ENCODE measurements at regions not wholly inside any gene's neighbourhood (a gene's known extent, or its start where the extent isn't known, plus 50 kb on each side); places are given as distances from the start of the nearest gene placed in this dataset.

- WGBS (ENCODE audit: insufficient coverage): no CpG with 5 or more reads among the region's 1 CpG
These were observed 87.4 kb upstream of the LRRC55 start for GRCh38 chr11:57094181-57094935.

DNA sequence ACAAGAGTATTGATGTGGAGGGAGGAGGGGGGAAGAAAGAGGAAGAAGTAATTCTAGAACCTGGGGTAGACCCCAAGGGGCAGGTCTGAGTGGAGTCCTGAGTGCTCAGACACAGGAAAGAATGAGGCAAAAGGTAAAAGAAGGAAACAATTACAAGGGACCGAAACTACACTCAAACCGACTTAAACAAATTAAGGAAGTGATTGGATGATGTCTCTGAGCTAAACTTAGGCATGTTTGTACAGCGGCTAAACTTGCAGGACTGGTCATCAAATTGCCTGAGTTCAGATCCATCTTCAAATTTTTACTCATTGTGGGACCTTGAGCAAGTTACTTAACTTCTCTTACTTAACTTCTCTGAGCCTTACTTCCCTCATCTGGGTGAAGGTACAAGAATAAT, 86.3 kb upstream of the LRRC55 start:
- Histone ChIP-seq H3K27ac (ENCODE audit: low read depth in 1 of 2, low read length in 2 of 2) (no peak overlapping the region), H3K27me3 (ENCODE audit: control insufficient read depth in 2 of 2, insufficient read depth in 2 of 2, low read length in 2 of 2) (no peaks in the 10 kb centered on the region), H3K9ac (ENCODE audit: insufficient read depth, low read length, poor library complexity, severe bottlenecking) (no peak overlapping the region), H3K36me3 (replicated peaks in 1 of 2; ENCODE audit: control insufficient read depth in 1 of 2, insufficient read depth in 2 of 2, low read length in 2 of 2) (no peaks in the 10 kb centered on the region), H3K4me3 (replicated peaks in 1 of 3; ENCODE audit: low read depth in 2 of 3, low read length in 3 of 3) (no peak overlapping the region), H3K79me2 (ENCODE audit: insufficient read depth, low read length) (no peaks in the 10 kb centered on the region), H3K9me3 (replicated peaks in 1 of 2; ENCODE audit: control insufficient read depth in 1 of 2, insufficient read depth in 1 of 2, low read length in 2 of 2) (no peaks in the 10 kb centered on the region), H4K20me1 (ENCODE audit: insufficient read depth, low read length) (no peaks in the 10 kb centered on the region), H3K4me2 (replicated peaks; ENCODE audit: extremely low read depth, low read length, poor library complexity, severe bottlenecking) (no peak overlapping the region), H2AFZ (ENCODE audit: insufficient read depth, low read depth, low read length, poor library complexity, severe bottlenecking) (no peak overlapping the region), H3K4me1 (ENCODE audit: control insufficient read depth in 1 of 2, insufficient read depth in 2 of 2, low read length in 2 of 2) (no peaks in the 10 kb centered on the region)
- H3K27me3 Mint-ChIP-seq (ENCODE audit: low read depth in 3 of 3): peaks cover 2 to 4% (median 4%) of the 10 kb centered on the region in 3 donors
- H3K4me1 Mint-ChIP-seq: no peaks in the 10 kb centered on the region
- H3K4me3 Mint-ChIP-seq: no peak overlapping the region
- no peaks in the 10 kb centered on the region for H3K9me3 Mint-ChIP-seq
- H3K27ac Mint-ChIP-seq: no peak overlapping the region
- no peak for DNase-seq
- WGBS (ENCODE audit: insufficient coverage): no CpG with 5 or more reads among the region's 3 CpGs
- H3K36me3 Mint-ChIP-seq: no peaks in the 10 kb centered on the region
- no peak for TF ChIP-seq CTCF (IDR thresholded peaks at IDR 0.05)
- intact Hi-C loops (cut with micrococcal nuclease): no loop called here

More at GRCh38 chr11:57094181-57094935, 87.4 kb upstream of the LRRC55 start:
- no peak for DNase-seq
- H3K4me3 Mint-ChIP-seq: no peak overlapping the region
- no peaks in the 10 kb centered on the region for H3K36me3 Mint-ChIP-seq
- H3K4me2 ChIP-seq (replicated peaks; ENCODE audit: extremely low read depth, low read length, poor library complexity, severe bottlenecking): no peak overlapping the region
- H3K27me3 ChIP-seq (ENCODE audit: control insufficient read depth in 2 of 2, insufficient read depth in 2 of 2, low read length in 2 of 2): no peaks in the 10 kb centered on the region
- H3K4me1 ChIP-seq (ENCODE audit: control insufficient read depth in 1 of 2, insufficient read depth in 2 of 2, low read length in 2 of 2): no peaks in the 10 kb centered on the region
- intact Hi-C loops (cut with micrococcal nuclease): no loop called here
- H4K20me1 ChIP-seq (ENCODE audit: insufficient read depth, low read length): no peaks in the 10 kb centered on the region
- H3K27me3 Mint-ChIP-seq (ENCODE audit: low read depth in 3 of 3): peaks cover 2 to 4% (median 4%) of the 10 kb centered on the region in 3 donors
- no peaks in the 10 kb centered on the region for H3K36me3 ChIP-seq (replicated peaks in 1 of 2; ENCODE audit: control insufficient read depth in 1 of 2, insufficient read depth in 2 of 2, low read length in 2 of 2)
- no peaks in the 10 kb centered on the region for H3K9me3 ChIP-seq (replicated peaks in 1 of 2; ENCODE audit: control insufficient read depth in 1 of 2, insufficient read depth in 1 of 2, low read length in 2 of 2)
- no peak overlapping the region for H3K27ac Mint-ChIP-seq
- TF ChIP-seq CTCF (IDR thresholded peaks at IDR 0.05): no peak
- H3K4me3 ChIP-seq (replicated peaks in 1 of 3; ENCODE audit: low read depth in 2 of 3, low read length in 3 of 3): no peak overlapping the region
- H3K9me3 Mint-ChIP-seq: no peaks in the 10 kb centered on the region
- no peaks in the 10 kb centered on the region for H3K4me1 Mint-ChIP-seq
- H2AFZ ChIP-seq (ENCODE audit: insufficient read depth, low read depth, low read length, poor library complexity, severe bottlenecking): no peak overlapping the region
- no peak overlapping the region for H3K27ac ChIP-seq (ENCODE audit: low read depth in 1 of 2, low read length in 2 of 2)
- no peak overlapping the region for H3K9ac ChIP-seq (ENCODE audit: insufficient read depth, low read length, poor library complexity, severe bottlenecking)
- no peaks in the 10 kb centered on the region for H3K79me2 ChIP-seq (ENCODE audit: insufficient read depth, low read length)
